Lower lobe of right lung (tissue), 2 donors: ENCODE measurements at regions not wholly inside any gene's neighbourhood (a gene's known extent, or its start where the extent isn't known, plus 50 kb on each side); places are given as distances from the start of the nearest gene placed in this dataset.

Experiments used
- ATAC-seq, 2 donors: fragments of 200-7000 bp; cut with Tn5 transposase; one replicate each; pipeline ENCODE4 v1.9.1; 2020 to 2022; ENCODE audit warnings: mild to moderate bottlenecking in 2 of 2, moderate library complexity in 2 of 2
- DNase-seq: peaks from one replicate; pipeline ENCODE4 v3.0.0-alpha.2; 2020
- H3K27ac ChIP-seq: fragments of 200-600 bp; one replicate; pipeline ENCODE4 v1.8.0; 2022
- H3K27me3 ChIP-seq: fragments of 200-600 bp; one replicate; pipeline ENCODE4 v1.8.0; 2022; ENCODE audit warnings: low read depth
- H3K36me3 ChIP-seq: fragments of 200-600 bp; one replicate; pipeline ENCODE4 v1.8.0; 2022; ENCODE audit warnings: mild to moderate bottlenecking
- H3K4me1 ChIP-seq: fragments of 200-600 bp; one replicate; pipeline ENCODE4 v1.8.0; 2022
- H3K4me3 ChIP-seq: fragments of 200-600 bp; one replicate; pipeline ENCODE4 v1.8.0; 2022; ENCODE audit warnings: mild to moderate bottlenecking
- H3K9me3 ChIP-seq: fragments of 200-600 bp; one replicate; pipeline ENCODE4 v1.8.0; 2022
- intact Hi-C: fragments of 100-400 bp; cut with DNase I; formaldehyde crosslinking; loops from one replicate; pipeline ENCODE4 v1.11.0; 2022
- TF ChIP-seq, protein P1 (sequence below): fragments of 200-600 bp; IDR thresholded peaks from one replicate; pipeline ENCODE4 v1.8.0; 2022; ENCODE audit warnings: antibody characterized with exemption, mild to moderate bottlenecking
- donor health status: DM: no; HTN: yes; CAD: no; lungs with severe emphysema.

DNA sequence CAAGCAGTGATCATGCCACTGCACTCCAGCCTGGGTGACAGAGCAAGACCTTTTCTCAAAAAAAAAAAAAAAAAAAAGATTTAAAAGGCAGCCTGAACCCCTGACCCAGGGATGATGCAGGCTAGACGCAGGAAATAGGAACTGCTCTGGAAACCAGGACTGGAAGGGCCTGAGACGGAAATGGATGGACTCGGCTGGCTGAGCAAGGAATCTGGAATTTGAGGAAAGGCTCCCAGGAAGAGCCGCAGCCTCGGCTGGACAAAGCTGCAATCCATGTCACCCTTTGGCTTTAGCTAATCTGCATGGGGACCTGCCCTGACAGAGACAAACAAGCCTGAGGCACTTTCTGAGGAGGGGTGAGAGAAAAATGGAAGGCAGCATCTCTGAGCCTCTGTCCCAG lies 55.0 kb upstream of the DAPL1 start:
- no peak for ATAC-seq

DNA sequence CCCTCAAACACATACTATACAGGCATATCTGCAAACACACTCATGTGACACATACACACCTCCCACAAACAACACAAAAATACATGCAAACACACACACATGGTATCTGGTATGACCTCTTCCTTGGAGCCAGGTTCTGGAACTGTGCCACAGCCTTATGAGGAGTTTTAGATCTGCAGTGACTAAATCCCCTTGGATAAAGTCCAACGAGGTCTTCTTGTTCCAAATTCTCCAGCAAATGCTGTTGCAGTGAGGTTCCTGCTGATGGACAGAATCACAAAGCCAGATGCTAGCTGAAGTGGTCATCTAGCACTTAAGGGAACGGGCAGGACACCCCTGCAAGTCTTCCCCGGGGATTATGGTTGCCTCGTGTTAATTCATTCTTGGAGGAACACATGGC lies 54.5 kb upstream of the DAPL1 start:
- Histone ChIP-seq H3K4me3 (no peak overlapping the region), H3K9me3 (no peaks in the 10 kb centered on the region), H3K27ac (no peak overlapping the region), H3K4me1 (peaks cover 3% of the 10 kb centered on the region), H3K36me3 (no peaks in the 10 kb centered on the region), H3K27me3 (no peaks in the 10 kb centered on the region)
- TF ChIP-seq, protein P1, sequence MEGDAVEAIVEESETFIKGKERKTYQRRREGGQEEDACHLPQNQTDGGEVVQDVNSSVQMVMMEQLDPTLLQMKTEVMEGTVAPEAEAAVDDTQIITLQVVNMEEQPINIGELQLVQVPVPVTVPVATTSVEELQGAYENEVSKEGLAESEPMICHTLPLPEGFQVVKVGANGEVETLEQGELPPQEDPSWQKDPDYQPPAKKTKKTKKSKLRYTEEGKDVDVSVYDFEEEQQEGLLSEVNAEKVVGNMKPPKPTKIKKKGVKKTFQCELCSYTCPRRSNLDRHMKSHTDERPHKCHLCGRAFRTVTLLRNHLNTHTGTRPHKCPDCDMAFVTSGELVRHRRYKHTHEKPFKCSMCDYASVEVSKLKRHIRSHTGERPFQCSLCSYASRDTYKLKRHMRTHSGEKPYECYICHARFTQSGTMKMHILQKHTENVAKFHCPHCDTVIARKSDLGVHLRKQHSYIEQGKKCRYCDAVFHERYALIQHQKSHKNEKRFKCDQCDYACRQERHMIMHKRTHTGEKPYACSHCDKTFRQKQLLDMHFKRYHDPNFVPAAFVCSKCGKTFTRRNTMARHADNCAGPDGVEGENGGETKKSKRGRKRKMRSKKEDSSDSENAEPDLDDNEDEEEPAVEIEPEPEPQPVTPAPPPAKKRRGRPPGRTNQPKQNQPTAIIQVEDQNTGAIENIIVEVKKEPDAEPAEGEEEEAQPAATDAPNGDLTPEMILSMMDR: no peak
- ATAC-seq (no peak), DNase-seq (no peak)
- intact Hi-C loops: no loop called here

More for the DNA sequence above, 55.0 kb upstream of the DAPL1 start:
- H3K36me3 ChIP-seq: no peaks in the 10 kb centered on the region
- TF ChIP-seq, protein P1: no peak
- no peak overlapping the region for H3K27ac ChIP-seq
- no peak overlapping the region for H3K4me3 ChIP-seq
- intact Hi-C loops: no loop called here
- no peaks in the 10 kb centered on the region for H3K27me3 ChIP-seq
- peaks cover 3% of the 10 kb centered on the region for H3K4me1 ChIP-seq
- no peak for DNase-seq
- no peaks in the 10 kb centered on the region for H3K9me3 ChIP-seq

DNA sequence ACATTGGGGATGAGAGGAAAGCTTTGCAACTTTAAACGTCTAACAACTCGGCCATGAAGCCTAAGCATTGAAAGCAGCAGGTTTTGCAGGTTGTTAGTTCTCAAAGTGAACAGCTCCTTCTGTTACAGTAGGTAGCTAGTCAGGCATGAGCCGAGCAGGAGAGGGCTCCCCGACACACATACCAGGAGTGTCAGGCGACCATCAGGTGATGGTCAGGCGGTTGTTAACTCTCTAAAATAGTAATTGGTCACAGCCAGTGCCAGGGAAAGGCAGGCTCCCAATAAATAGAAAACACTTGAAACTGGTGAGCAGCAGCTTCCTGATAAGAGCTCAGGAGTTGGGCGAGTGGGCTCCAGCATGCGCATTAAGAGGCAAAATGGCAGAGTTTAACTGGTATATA lies 53.5 kb upstream of the DAPL1 start:
- Histone ChIP-seq H3K9me3 (no peaks in the 10 kb centered on the region), H3K27me3 (no peaks in the 10 kb centered on the region), H3K36me3 (no peaks in the 10 kb centered on the region), H3K27ac (no peak overlapping the region), H3K4me1 (peaks cover 10% of the 10 kb centered on the region), H3K4me3 (no peak overlapping the region)
- TF ChIP-seq, protein P1: no peak
- intact Hi-C loops: no loop called here
- DNase-seq (no peak), ATAC-seq (no peak)

DNA sequence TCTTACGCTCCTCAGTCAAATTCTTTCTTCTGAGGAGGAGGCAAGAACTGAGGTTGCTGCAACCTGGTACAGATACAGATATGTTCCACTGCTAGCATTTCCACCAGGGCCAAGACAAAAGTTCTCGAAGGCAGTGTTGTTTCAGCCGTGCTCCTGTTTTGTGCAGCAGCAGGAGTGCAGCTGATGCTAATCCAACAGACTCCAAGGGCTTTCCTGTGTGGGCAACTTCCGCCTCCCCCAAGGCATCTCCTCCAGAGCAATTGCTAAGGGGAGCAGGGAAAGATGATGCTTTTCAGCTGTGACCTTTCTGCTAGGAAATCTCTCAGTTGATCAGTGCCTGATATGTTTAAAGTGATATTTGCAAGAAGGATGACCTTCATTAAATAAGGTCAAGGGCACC lies 52.6 kb upstream of the DAPL1 start:
- peaks cover 10% of the 10 kb centered on the region for H3K4me1 ChIP-seq
- no peak for ATAC-seq
- intact Hi-C loops: no loop called here
- no peaks in the 10 kb centered on the region for H3K36me3 ChIP-seq
- H3K4me3 ChIP-seq: no peak overlapping the region
- DNase-seq: no peak
- H3K9me3 ChIP-seq: no peaks in the 10 kb centered on the region
- H3K27ac ChIP-seq: no peak overlapping the region
- TF ChIP-seq, protein P1: no peak
- no peaks in the 10 kb centered on the region for H3K27me3 ChIP-seq

GRCh38 chr2:158743466-158743865 lies 51.7 kb upstream of the DAPL1 start:
- Histone ChIP-seq H3K4me1 (peaks cover 10% of the 10 kb centered on the region), H3K36me3 (no peaks in the 10 kb centered on the region), H3K27ac (no peak overlapping the region), H3K9me3 (no peaks in the 10 kb centered on the region), H3K4me3 (no peak overlapping the region), H3K27me3 (no peaks in the 10 kb centered on the region)
- ATAC-seq (no peak), DNase-seq (no peak)
- intact Hi-C loops: no loop called here
- TF ChIP-seq, protein P1: no peak

DNA sequence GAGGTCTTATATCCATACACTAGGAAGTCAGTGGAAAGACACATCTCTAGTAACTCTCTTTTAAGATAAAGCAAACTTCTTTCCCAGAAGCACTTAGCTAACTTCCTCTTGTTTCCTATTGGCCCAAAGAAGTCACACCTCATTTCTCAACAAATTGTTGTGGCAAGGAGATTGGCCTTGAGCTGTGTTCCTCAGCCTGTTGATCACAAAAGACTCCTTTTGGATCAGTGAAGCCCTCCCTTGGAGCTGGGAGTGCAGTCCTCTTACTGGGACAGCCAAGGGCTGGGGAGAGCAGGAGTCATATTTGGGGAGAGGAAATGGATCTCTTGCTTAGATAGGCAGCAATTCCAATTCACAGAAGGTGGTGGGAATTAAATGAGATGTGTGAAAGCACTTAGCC lies 51.2 kb upstream of the DAPL1 start:
- TF ChIP-seq, protein P1: no peak
- Histone ChIP-seq H3K4me1 (peaks cover 10% of the 10 kb centered on the region), H3K27me3 (no peaks in the 10 kb centered on the region), H3K27ac (no peak overlapping the region), H3K9me3 (no peaks in the 10 kb centered on the region), H3K4me3 (no peak overlapping the region), H3K36me3 (no peaks in the 10 kb centered on the region)
- intact Hi-C loops: no loop called here
- no peak for DNase-seq
- ATAC-seq: no peak
